ENCODE measurements at regions not wholly inside any gene's neighbourhood (a gene's known extent, or its start where the extent isn't known, plus 50 kb on each side); places are given as distances from the start of the nearest gene placed in this dataset.
"Not testable (repeated sequence)": the region's sequence is repeated elsewhere in the genome, so short reads cannot be mapped to it uniquely, and the experiment has no call there.

GRCh38 chr9:106479679-106480078 lies 383.3 kb upstream of the ZNF462 start:
- TF ChIP-seq CTCF (IDR thresholded peaks at IDR 0.05; ENCODE audit: insufficient read depth, low read depth, low read length, missing control alignments): no peak
- no peak for DNase-seq (ENCODE audit: low read depth)
- H3K4me3 ChIP-seq (ENCODE audit: low read depth, low read length): no peak overlapping the region

GRCh38 chr9:106481013-106481609 lies 381.9 kb upstream of the ZNF462 start:
- DNase-seq (ENCODE audit: low read depth): no peak
- no peak for TF ChIP-seq CTCF (IDR thresholded peaks at IDR 0.05; ENCODE audit: insufficient read depth, low read depth, low read length, missing control alignments)
- no peak overlapping the region for H3K4me3 ChIP-seq (ENCODE audit: low read depth, low read length)

GRCh38 chr9:106482733-106483132 lies 380.2 kb upstream of the ZNF462 start:
- TF ChIP-seq CTCF (IDR thresholded peaks at IDR 0.05; ENCODE audit: insufficient read depth, low read depth, low read length, missing control alignments): no peak
- DNase-seq (ENCODE audit: low read depth): peak; percentile 37
- no peak overlapping the region for H3K4me3 ChIP-seq (ENCODE audit: low read depth, low read length)

GRCh38 chr9:106486685-106487084 lies 376.3 kb upstream of the ZNF462 start:
- no peak overlapping the region for H3K4me3 ChIP-seq (ENCODE audit: low read depth, low read length)
- no peak for DNase-seq (ENCODE audit: low read depth)
- TF ChIP-seq CTCF (IDR thresholded peaks at IDR 0.05; ENCODE audit: insufficient read depth, low read depth, low read length, missing control alignments): no peak

- TF ChIP-seq CTCF (IDR thresholded peaks at IDR 0.05; ENCODE audit: insufficient read depth, low read depth, low read length, missing control alignments): no peak
- no peak overlapping the region for H3K4me3 ChIP-seq (ENCODE audit: low read depth, low read length)
- DNase-seq (ENCODE audit: low read depth): no peak
Observed at GRCh38 chr9:106487266-106487665, 375.7 kb upstream of the ZNF462 start.

GRCh38 chr9:106492126-106492525 lies 370.8 kb upstream of the ZNF462 start:
- not testable (repeated sequence) for DNase-seq (ENCODE audit: low read depth); H3K4me3 ChIP-seq (ENCODE audit: low read depth, low read length)

GRCh38 chr9:106500171-106500570 lies 362.8 kb upstream of the ZNF462 start:
- H3K4me3 ChIP-seq (ENCODE audit: low read depth, low read length): no peak overlapping the region
- no peak for DNase-seq (ENCODE audit: low read depth)
- no peak for TF ChIP-seq CTCF (IDR thresholded peaks at IDR 0.05; ENCODE audit: insufficient read depth, low read depth, low read length, missing control alignments)

- not testable (repeated sequence) for DNase-seq (ENCODE audit: low read depth); H3K4me3 ChIP-seq (ENCODE audit: low read depth, low read length)
Observed at GRCh38 chr9:106501210-106501609, 361.8 kb upstream of the ZNF462 start.

All from GM12865 (cell line).